Neuronal stem cell (in vitro differentiated cells): ENCODE measurements at regions not wholly inside any gene's neighbourhood (a gene's known extent, or its start where the extent isn't known, plus 50 kb on each side); places are given as distances from the start of the nearest gene placed in this dataset.

Experiments used
- DNase-seq: peaks from one replicate; pipeline ENCODE4 v3.0.0-alpha.2; 2013; ENCODE audit warnings: low spot score
- H2AFZ ChIP-seq: one replicate; pipeline ENCODE4 v1.6.1; 2013; ENCODE audit warnings: mild to moderate bottlenecking, low read length, inconsistent platforms
- H2AK5ac ChIP-seq: 2 replicates; pipeline ENCODE4 v1.6.1; 2013; ENCODE audit warnings: low read depth, mild to moderate bottlenecking, inconsistent platforms, low read length, moderate library complexity, mixed read lengths
- H2BK120ac ChIP-seq: 2 replicates; pipeline ENCODE4 v1.6.1; 2013; ENCODE audit warnings: low read depth, mild to moderate bottlenecking, inconsistent platforms, low read length, moderate library complexity, mixed read lengths
- H2BK12ac ChIP-seq: one replicate; pipeline ENCODE4 v1.6.1; 2013; ENCODE audit warnings: low read length, inconsistent platforms
- H2BK15ac ChIP-seq: 2 replicates; pipeline ENCODE4 v1.6.1; 2013; ENCODE audit warnings: mild to moderate bottlenecking, low read length, inconsistent platforms, mixed read lengths
- H2BK5ac ChIP-seq: one replicate; pipeline ENCODE4 v1.6.1; 2013; ENCODE audit warnings: inconsistent platforms, mild to moderate bottlenecking, low read length, moderate library complexity
- H3K14ac ChIP-seq: one replicate; pipeline ENCODE4 v1.6.1; 2013; ENCODE audit warnings: low read length, inconsistent platforms
- H3K18ac ChIP-seq: 2 replicates; pipeline ENCODE4 v1.6.1; 2013; ENCODE audit warnings: low read length, inconsistent platforms
- H3K23ac ChIP-seq: 2 replicates; pipeline ENCODE4 v1.6.1; 2013; ENCODE audit warnings: low read depth, mild to moderate bottlenecking, mixed read lengths, low read length, inconsistent platforms; ENCODE audit not compliant: poor library complexity
- H3K27ac ChIP-seq: replicated peaks from 3 replicates; pipeline ENCODE4 v1.5.1; 2013; ENCODE audit warnings: low read length, inconsistent platforms
- H3K27me3 ChIP-seq, 3 experiments: 2 replicates each; pipeline ENCODE4 v1.6.1; 2013; ENCODE audit warnings: low read length in 3 of 3, mild to moderate bottlenecking in 2 of 3, inconsistent platforms in 1 of 3, low read depth in 1 of 3, mixed read lengths in 1 of 3, moderate library complexity in 1 of 3; ENCODE audit not compliant: control insufficient read depth in 3 of 3, insufficient read depth in 3 of 3
- H3K36me3 ChIP-seq, 2 donors: replicated peaks in 1 of 2; 2 replicates each; pipeline ENCODE4 v1.6.1; 2013; ENCODE audit warnings: low read length in 2 of 2; ENCODE audit not compliant: control insufficient read depth in 2 of 2, insufficient read depth in 2 of 2
- H3K4ac ChIP-seq: 2 replicates; pipeline ENCODE4 v1.6.1; 2013; ENCODE audit warnings: inconsistent platforms, mild to moderate bottlenecking, low read length, moderate library complexity
- H3K4me1 ChIP-seq, 2 donors: 1 replicate in 1 of 2; 2 replicates in 1 of 2; pipeline ENCODE4 v1.6.1; 2013; ENCODE audit warnings: low read length in 2 of 2, low read depth in 1 of 2; ENCODE audit not compliant: control insufficient read depth in 2 of 2, insufficient read depth in 1 of 2
- H3K4me2 ChIP-seq: one replicate; pipeline ENCODE4 v1.6.1; 2013; ENCODE audit warnings: mild to moderate bottlenecking, low read length, inconsistent platforms; ENCODE audit not compliant: insufficient read depth, poor library complexity, severe bottlenecking
- H3K4me3 ChIP-seq, 2 donors: 2 replicates each; pipeline ENCODE4 v1.5.1; 2013; ENCODE audit warnings: low read length in 2 of 2, mild to moderate bottlenecking in 2 of 2, inconsistent platforms in 1 of 2, moderate library complexity in 1 of 2
- H3K79me1 ChIP-seq: one replicate; pipeline ENCODE4 v1.6.1; 2013; ENCODE audit warnings: low read depth, mild to moderate bottlenecking, inconsistent platforms, low read length, moderate library complexity
- H3K9ac ChIP-seq: one replicate; pipeline ENCODE4 v1.6.1; 2013; ENCODE audit warnings: mild to moderate bottlenecking, low read depth, low read length, inconsistent platforms; ENCODE audit not compliant: poor library complexity
- H3K9me3 ChIP-seq, 2 donors: replicated peaks in 1 of 2; 2 replicates each; pipeline versions ENCODE3 to v1.6.1; 2013; ENCODE audit warnings: low read length in 2 of 2, mild to moderate bottlenecking in 2 of 2, inconsistent platforms in 1 of 2, low read depth in 1 of 2, mixed read lengths in 1 of 2, moderate library complexity in 1 of 2; ENCODE audit not compliant: control insufficient read depth in 2 of 2, insufficient read depth in 1 of 2
- H4K8ac ChIP-seq: one replicate; pipeline ENCODE4 v1.6.1; 2013; ENCODE audit warnings: low read depth, mild to moderate bottlenecking, inconsistent platforms, low read length, moderate library complexity
- H4K91ac ChIP-seq: one replicate; pipeline ENCODE4 v1.6.1; 2013; ENCODE audit warnings: low read length, low read depth, mild to moderate bottlenecking, inconsistent platforms; ENCODE audit not compliant: poor library complexity
- WGBS, 2 donors: extraction: QIAGEN DNeasy Blood & Tissue Kit; methylation state at CpG; one replicate each; pipeline ENCODE4 v1.1.7; 2013; ENCODE audit warnings: missing lambda C conversion rate in 2 of 2, mixed read lengths in 1 of 2; ENCODE audit not compliant: insufficient read length in 2 of 2, insufficient replicate concordance in 1 of 2; ENCODE audit errors: extremely low coverage in 2 of 2; 5-methylcytosine and 5-hydroxymethylcytosine counted together

- Histone ChIP-seq H2BK120ac (no peak overlapping the region), H3K18ac (no peak overlapping the region), H2BK15ac (no peak overlapping the region), H4K8ac (no peak overlapping the region), H2BK12ac (no peak overlapping the region), H3K4me2 (no peak overlapping the region), H2AK5ac (no peak overlapping the region), H2AFZ (peak overlapping the region; percentile 56), H3K79me1 (no peaks in the 10 kb centered on the region), H3K4me1 (no peaks in the 10 kb centered on the region), H3K27me3 (peaks cover 0 to 3% (median 0%) of the 10 kb centered on the region in 3 experiments), H3K14ac (no peak overlapping the region), H2BK5ac (no peak overlapping the region), H3K27ac (no peak overlapping the region), H3K23ac (no peak overlapping the region), H3K4ac (no peak overlapping the region), H3K4me3 (no peak overlapping the region), H3K9me3 (peaks cover 1 to 12% of the 10 kb centered on the region in 2 donors), H4K91ac (no peak overlapping the region), H3K36me3 (no peaks in the 10 kb centered on the region), H3K9ac (no peak overlapping the region)
- DNase-seq: no peak
- no CpG with 5 or more reads among the region's 1 CpG for WGBS, 2 donors
Observed at GRCh38 chr7:41760293-41760692, 57.4 kb upstream of the INHBA start.

DNA sequence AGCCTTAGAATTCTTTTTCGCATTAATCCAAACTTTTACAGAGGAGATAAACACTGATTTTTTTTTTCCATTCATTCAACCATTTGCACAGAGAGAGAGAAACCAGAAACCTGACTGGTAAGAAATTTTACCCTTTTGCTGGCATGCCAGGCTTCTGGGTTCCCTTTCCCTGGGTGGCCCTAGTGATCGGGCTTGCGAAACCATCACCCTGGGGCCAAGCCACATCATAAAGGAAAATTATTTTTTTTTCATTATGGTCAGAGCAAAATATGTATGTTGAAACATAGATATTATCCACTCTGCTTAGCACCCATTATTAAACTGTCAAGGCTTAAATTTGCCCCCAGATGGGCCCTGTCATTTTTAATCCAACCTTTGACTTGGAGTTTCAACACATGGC, 55.4 kb upstream of the INHBA start:
- Histone ChIP-seq H3K4ac (no peak overlapping the region), H2BK5ac (no peak overlapping the region), H2BK12ac (no peak overlapping the region), H3K4me1 (no peaks in the 10 kb centered on the region), H2AFZ (no peak overlapping the region), H3K27ac (no peak overlapping the region), H2BK120ac (no peak overlapping the region), H3K4me2 (no peak overlapping the region), H3K79me1 (no peaks in the 10 kb centered on the region), H3K23ac (no peak overlapping the region), H4K8ac (no peak overlapping the region), H2AK5ac (no peak overlapping the region), H3K9me3 (peaks cover 5 to 14% of the 10 kb centered on the region in 2 donors), H3K9ac (no peak overlapping the region), H3K18ac (no peak overlapping the region), H2BK15ac (no peak overlapping the region), H3K27me3 (no peaks in the 10 kb centered on the region), H3K14ac (no peak overlapping the region), H3K4me3 (no peak overlapping the region), H4K91ac (no peak overlapping the region), H3K36me3 (peaks cover 0 to 2% of the 10 kb centered on the region in 2 donors)
- WGBS, 2 donors: no CpG with 5 or more reads among the region's 3 CpGs
- no peak for DNase-seq

DNA sequence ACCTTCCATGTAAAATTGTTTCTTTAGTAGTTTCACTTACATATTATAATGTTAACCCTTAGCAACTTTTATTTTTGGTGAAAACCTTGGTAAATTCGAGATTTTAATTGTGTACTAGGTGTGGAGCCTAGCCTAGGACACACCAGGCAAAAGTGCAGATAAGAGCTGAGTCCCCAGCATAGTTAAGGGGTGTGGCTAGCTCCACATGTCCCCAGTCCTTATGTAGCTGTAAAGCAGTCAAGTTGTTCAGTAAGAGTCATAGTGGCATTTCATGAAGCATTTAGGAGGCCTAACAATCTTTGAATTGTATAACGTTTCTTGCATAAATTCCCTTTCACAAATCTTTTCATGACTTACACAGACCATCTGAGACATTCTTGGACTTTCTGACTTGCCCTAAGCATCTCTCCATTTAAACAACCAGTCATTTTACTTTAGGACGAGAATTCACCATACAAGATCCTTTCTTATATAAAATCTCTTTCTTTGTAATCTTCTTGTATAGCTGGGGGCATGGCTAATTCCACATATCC, 53.8 kb upstream of the INHBA start:
- Histone ChIP-seq H3K27ac (no peak overlapping the region), H4K91ac (no peak overlapping the region), H3K27me3 (no peaks in the 10 kb centered on the region), H2AFZ (no peak overlapping the region), H3K9ac (no peak overlapping the region), H3K23ac (no peak overlapping the region), H2BK120ac (no peak overlapping the region), H3K4me1 (no peaks in the 10 kb centered on the region), H3K18ac (no peak overlapping the region), H3K9me3 (peaks cover 5 to 14% of the 10 kb centered on the region in 2 donors), H3K79me1 (no peaks in the 10 kb centered on the region), H2AK5ac (no peak overlapping the region), H3K4ac (no peak overlapping the region), H3K14ac (no peak overlapping the region), H4K8ac (no peak overlapping the region), H3K4me3 (no peak overlapping the region), H2BK5ac (no peak overlapping the region), H3K36me3 (peaks cover 0 to 2% of the 10 kb centered on the region in 2 donors), H3K4me2 (no peak overlapping the region), H2BK15ac (no peak overlapping the region), H2BK12ac (no peak overlapping the region)
- no CpG with 5 or more reads among the region's 3 CpGs for WGBS, 2 donors
- DNase-seq: no peak

GRCh38 chr7:41755096-41755495, 52.2 kb upstream of the INHBA start:
- H3K4me3 ChIP-seq: no peak overlapping the region
- H3K9ac ChIP-seq: no peak overlapping the region
- no peak overlapping the region for H3K23ac ChIP-seq
- H3K27me3 ChIP-seq: no peaks in the 10 kb centered on the region
- H3K4ac ChIP-seq: no peak overlapping the region
- H4K8ac ChIP-seq: no peak overlapping the region
- no peak overlapping the region for H2AFZ ChIP-seq
- H3K4me1 ChIP-seq: no peaks in the 10 kb centered on the region
- H3K9me3 ChIP-seq: peaks cover 5 to 14% of the 10 kb centered on the region in 2 donors
- no peak overlapping the region for H3K27ac ChIP-seq
- H2BK5ac ChIP-seq: no peak overlapping the region
- peaks cover 0 to 2% of the 10 kb centered on the region in 2 donors for H3K36me3 ChIP-seq
- no CpG with 5 or more reads among the region's 1 CpG for WGBS, 2 donors
- H4K91ac ChIP-seq: no peak overlapping the region
- DNase-seq: peak; percentile 9
- no peak overlapping the region for H3K18ac ChIP-seq
- H3K4me2 ChIP-seq: no peak overlapping the region
- H2AK5ac ChIP-seq: no peak overlapping the region
- H3K14ac ChIP-seq: no peak overlapping the region
- H2BK15ac ChIP-seq: no peak overlapping the region
- H2BK120ac ChIP-seq: no peak overlapping the region
- no peak overlapping the region for H2BK12ac ChIP-seq
- H3K79me1 ChIP-seq: no peaks in the 10 kb centered on the region
